ENCODE measurements at regions not wholly inside any gene's neighbourhood (a gene's known extent, or its start where the extent isn't known, plus 50 kb on each side); places are given as distances from the start of the nearest gene placed in this dataset.

- TF ChIP-seq POLR2AphosphoS5 (IDR thresholded peaks at IDR 0.05) = no peak
- TF ChIP-seq CTCF (IDR thresholded peaks at IDR 0.05) = no peak
- no peak for TF ChIP-seq POLR2A (IDR thresholded peaks at IDR 0.05)
These were observed 56.5 kb downstream of the NAV1 start for GRCh38 chr1:201595381-201595780.
